Coronary artery (tissue), 2 donors: ENCODE measurements at regions not wholly inside any gene's neighbourhood (a gene's known extent, or its start where the extent isn't known, plus 50 kb on each side); places are given as distances from the start of the nearest gene placed in this dataset.

Experiments used
- DNase-seq: peaks from one replicate; pipeline ENCODE4 v3.0.0-alpha.2; 2017; ENCODE audit warnings: low spot score
- H3K27ac ChIP-seq, 2 donors: fragments of 200-600 bp; sonication (generic); one replicate each; pipeline ENCODE4 v1.5.1; 2016 to 2019
- H3K4me3 ChIP-seq: fragments of 200-600 bp; sonication (generic); 2 replicates; pipeline ENCODE4 v1.5.1; 2016; ENCODE audit warnings: mild to moderate bottlenecking, moderate library complexity
- TF ChIP-seq, protein P1 (sequence below): fragments of 200-600 bp; sonication (generic); IDR thresholded peaks from one replicate; pipeline ENCODE4 v1.5.1; 2019; ENCODE audit warnings: antibody characterized with exemption

DNA sequence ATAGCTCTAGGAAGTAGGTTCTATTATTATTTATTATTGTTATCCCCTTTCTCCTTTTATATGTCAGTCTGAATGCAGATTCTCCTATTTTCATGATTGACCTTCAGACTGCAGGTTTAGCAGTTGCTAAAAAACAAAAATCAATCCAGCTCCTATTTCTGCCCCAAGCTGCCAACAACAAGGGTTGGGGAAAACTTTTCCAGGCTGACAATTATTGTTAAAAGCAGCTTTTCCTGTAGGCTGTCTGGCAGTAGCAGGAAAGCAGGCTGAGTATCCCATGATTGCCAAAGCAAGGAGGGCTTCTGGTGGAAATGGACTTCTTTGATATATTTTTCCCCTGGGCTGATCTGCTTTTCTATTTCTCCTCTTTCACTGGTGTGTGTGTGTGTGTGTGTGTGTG lies 78.0 kb upstream of the CTLA4 start:
- DNase-seq = no peak
- Histone ChIP-seq H3K27ac (peak overlapping the region in 1 of 2 donors; percentile 20), H3K4me3 (no peak overlapping the region)
- TF ChIP-seq, protein P1, sequence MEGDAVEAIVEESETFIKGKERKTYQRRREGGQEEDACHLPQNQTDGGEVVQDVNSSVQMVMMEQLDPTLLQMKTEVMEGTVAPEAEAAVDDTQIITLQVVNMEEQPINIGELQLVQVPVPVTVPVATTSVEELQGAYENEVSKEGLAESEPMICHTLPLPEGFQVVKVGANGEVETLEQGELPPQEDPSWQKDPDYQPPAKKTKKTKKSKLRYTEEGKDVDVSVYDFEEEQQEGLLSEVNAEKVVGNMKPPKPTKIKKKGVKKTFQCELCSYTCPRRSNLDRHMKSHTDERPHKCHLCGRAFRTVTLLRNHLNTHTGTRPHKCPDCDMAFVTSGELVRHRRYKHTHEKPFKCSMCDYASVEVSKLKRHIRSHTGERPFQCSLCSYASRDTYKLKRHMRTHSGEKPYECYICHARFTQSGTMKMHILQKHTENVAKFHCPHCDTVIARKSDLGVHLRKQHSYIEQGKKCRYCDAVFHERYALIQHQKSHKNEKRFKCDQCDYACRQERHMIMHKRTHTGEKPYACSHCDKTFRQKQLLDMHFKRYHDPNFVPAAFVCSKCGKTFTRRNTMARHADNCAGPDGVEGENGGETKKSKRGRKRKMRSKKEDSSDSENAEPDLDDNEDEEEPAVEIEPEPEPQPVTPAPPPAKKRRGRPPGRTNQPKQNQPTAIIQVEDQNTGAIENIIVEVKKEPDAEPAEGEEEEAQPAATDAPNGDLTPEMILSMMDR = no peak

DNA sequence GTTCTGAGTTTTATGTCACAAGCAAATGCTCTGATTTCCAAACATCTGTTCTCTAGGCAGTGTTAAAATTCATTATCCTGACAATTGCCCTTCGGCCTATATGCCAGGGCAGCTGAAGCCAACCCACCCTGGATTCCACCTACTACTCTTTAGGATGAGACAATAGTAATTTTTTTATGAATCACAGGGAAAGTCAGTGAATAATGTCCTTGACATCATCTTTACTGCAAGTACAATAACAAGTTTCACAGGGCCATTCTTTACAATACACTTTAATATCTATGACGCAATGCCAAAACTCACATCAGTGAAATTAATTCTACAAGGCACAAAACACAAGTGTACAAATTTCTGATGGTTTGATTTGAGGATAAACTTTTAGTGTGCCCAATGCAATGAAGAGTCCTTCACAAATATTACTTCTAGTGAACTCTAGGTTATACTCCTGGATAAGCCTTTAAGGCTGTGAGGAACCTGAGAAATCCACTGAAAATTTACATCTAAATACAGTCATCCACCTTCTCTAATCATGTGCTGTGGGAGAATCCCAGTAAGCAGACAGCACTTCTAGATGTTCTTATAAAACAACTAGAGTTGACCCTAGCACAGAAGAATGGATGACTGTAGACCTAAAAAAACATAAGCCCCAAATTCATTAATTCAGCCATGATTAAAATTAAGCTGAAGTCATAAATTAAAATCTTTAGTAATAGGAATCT lies 77.3 kb upstream of the CTLA4 start:
- no peak for DNase-seq
- H3K27ac ChIP-seq = peak overlapping the region in 1 of 2 donors; percentile 20
- H3K4me3 ChIP-seq = no peak overlapping the region
- TF ChIP-seq, protein P1 = no peak

DNA sequence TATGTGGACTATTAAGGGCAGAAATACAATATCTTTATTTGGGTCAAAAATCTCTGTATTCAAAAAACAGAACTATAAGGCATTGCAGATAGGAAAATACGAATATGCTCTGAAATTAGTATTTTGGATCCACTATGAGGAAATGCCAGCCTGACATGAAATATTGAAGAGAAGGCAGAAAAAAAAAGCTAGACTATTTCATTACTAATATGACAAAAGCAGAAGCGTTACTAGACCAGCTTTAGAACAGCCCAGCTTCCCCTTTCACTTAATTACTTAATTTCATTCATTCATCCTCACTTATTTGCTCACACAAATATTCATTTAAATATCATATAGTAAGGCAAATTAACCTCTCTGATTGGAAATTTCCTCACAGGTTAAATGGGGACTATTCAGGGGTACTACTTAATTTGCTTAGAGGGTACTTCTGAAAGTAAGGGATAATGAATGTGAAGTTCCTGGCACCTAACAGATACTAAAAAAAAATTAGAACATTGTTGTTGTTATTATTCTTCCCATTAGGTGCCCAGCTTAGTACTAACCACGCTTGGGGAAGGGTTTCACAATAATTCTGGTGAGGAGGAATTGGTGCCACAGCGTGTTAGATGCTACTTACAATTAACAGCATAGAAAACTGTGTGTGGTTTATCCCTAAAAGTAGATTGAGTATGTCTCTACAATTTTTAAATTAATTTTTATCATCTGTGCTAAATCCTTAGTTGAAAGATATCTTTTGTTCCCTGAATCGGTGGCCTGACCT lies 71.1 kb upstream of the CTLA4 start:
- no peak for DNase-seq
- Histone ChIP-seq H3K27ac (peak overlapping the region in 1 of 2 donors; percentile 20), H3K4me3 (no peak overlapping the region)
- TF ChIP-seq, protein P1 = no peak

DNA sequence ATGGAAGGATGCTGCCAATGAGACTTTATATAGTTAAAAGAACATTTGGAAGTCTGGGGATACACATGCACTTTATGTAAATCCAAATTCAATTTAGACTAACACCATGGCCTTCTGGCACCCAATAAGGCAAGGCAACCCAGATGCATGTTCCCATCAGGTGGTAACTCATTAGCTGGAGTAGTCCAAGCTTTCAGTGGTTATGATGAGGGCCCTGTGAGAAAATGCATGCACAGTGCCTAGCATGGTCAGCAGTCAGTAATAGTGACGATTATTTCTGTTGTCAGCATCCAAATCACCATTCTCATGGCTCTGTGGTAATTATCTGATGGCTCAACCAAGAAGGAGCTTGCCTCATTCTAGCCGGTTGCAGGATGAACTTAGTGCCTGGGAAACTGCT lies 70.3 kb upstream of the CTLA4 start:
- TF ChIP-seq, protein P1 = no peak
- Histone ChIP-seq H3K4me3 (no peak overlapping the region), H3K27ac (peak overlapping the region in 1 of 2 donors; percentile 20)
- no peak for DNase-seq

DNA sequence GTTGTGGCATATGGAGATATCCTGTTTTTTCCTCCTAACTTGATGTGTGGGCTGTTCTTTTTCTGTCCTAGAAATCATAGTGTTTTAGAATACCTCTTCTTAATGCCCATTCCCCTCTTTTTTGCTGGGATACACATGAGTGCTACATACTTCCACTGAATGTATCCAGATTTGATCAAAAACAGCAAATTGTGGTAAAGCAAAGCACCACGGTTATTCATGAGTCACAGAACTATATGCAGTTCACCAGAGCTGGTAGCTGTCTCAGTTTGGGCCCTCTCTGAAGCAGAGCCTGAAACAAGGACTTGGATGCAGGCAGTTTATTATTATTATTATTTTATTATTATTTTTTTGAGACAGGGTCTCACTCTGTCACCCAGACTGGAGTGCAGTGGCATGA lies 69.9 kb upstream of the CTLA4 start:
- no peak overlapping the region for H3K4me3 ChIP-seq
- DNase-seq = no peak
- TF ChIP-seq, protein P1 = no peak
- no peak overlapping the region for H3K27ac ChIP-seq

DNA sequence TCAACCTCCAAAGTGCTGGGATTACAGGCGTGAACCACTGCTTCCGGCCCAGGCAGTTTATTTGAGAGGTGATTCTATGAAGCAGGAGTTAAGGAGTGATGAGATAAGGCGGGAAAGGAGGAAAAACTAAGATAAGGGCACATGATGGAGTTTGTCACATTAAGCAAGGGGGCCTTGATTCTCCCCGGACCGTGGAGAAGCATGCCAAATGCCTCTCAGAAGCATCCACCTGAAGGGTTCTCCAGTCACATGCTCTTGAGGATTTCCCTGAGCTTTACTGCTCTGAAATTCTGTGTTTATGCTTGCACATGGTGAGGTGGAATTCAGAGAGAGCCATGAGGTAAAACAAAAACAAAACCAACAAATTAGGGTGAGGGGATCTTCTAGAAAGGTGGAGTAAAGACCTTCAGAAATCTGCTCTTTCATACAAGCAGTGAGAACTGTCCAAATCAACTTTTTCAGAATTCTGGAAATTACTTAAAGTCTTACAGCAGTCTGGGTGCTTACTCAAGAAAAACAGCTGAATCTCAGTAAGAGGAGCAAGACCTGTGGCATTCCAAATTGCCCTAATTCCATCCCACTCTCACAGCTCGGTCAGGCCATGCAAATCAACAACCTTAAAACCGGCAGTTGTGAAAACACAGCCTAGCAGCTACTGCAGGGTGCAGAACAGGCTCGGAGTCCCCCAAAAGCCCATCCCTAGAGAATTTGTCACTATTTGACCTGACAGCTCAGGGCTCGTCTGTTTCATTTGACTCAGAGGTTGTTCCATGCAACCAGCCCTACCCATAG lies 69.1 kb upstream of the CTLA4 start:
- Histone ChIP-seq H3K4me3 (no peak overlapping the region), H3K27ac (no peak overlapping the region)
- no peak for DNase-seq
- TF ChIP-seq, protein P1 = no peak
